ENCODE measurements at regions not wholly inside any gene's neighbourhood (a gene's known extent, or its start where the extent isn't known, plus 50 kb on each side); places are given as distances from the start of the nearest gene placed in this dataset.

GRCh38 chr3:54040476-54040875 lies 81.9 kb upstream of the CACNA2D3 start:
- DNase-seq: no peak
- no peak for TF ChIP-seq POLR2A (IDR thresholded peaks at IDR 0.05; ENCODE audit: low read length)
- no peak for TF ChIP-seq GATA1 (IDR thresholded peaks at IDR 0.05; ENCODE audit: low read depth, low read length)

- no peak for DNase-seq
- TF ChIP-seq GATA1 (IDR thresholded peaks at IDR 0.05; ENCODE audit: low read depth, low read length): no peak
- TF ChIP-seq POLR2A (IDR thresholded peaks at IDR 0.05; ENCODE audit: low read length): no peak
Observed at GRCh38 chr3:54038391-54038790, 84.0 kb upstream of the CACNA2D3 start.

GRCh38 chr3:54036543-54036942 lies 85.8 kb upstream of the CACNA2D3 start:
- DNase-seq: no peak
- no peak for TF ChIP-seq POLR2A (IDR thresholded peaks at IDR 0.05; ENCODE audit: low read length)
- no peak for TF ChIP-seq GATA1 (IDR thresholded peaks at IDR 0.05; ENCODE audit: low read depth, low read length)

GRCh38 chr3:54034971-54035370 lies 87.4 kb upstream of the CACNA2D3 start:
- no peak for TF ChIP-seq GATA1 (IDR thresholded peaks at IDR 0.05; ENCODE audit: low read depth, low read length)
- no peak for TF ChIP-seq POLR2A (IDR thresholded peaks at IDR 0.05; ENCODE audit: low read length)
- no peak for DNase-seq

- TF ChIP-seq GATA1 (IDR thresholded peaks at IDR 0.05; ENCODE audit: low read depth, low read length) (no peak), POLR2A (IDR thresholded peaks at IDR 0.05; ENCODE audit: low read length) (no peak)
- no peak for DNase-seq
Observed at GRCh38 chr3:54033761-54034160, 88.6 kb upstream of the CACNA2D3 start.

- no peak for DNase-seq
- no peak for TF ChIP-seq POLR2A (IDR thresholded peaks at IDR 0.05; ENCODE audit: low read length)
- no peak for TF ChIP-seq GATA1 (IDR thresholded peaks at IDR 0.05; ENCODE audit: low read depth, low read length)
Observed at GRCh38 chr3:54032598-54032997, 89.8 kb upstream of the CACNA2D3 start.

GRCh38 chr3:54028372-54028771 lies 94.0 kb upstream of the CACNA2D3 start:
- no peak for DNase-seq
- no peak for TF ChIP-seq GATA1 (IDR thresholded peaks at IDR 0.05; ENCODE audit: low read depth, low read length)
- no peak for TF ChIP-seq POLR2A (IDR thresholded peaks at IDR 0.05; ENCODE audit: low read length)

GRCh38 chr3:54026543-54026942 lies 95.8 kb upstream of the CACNA2D3 start:
- no peak for DNase-seq
- TF ChIP-seq POLR2A (IDR thresholded peaks at IDR 0.05; ENCODE audit: low read length): no peak
- TF ChIP-seq GATA1 (IDR thresholded peaks at IDR 0.05; ENCODE audit: low read depth, low read length): no peak

- TF ChIP-seq POLR2A (IDR thresholded peaks at IDR 0.05; ENCODE audit: low read length) (no peak), GATA1 (IDR thresholded peaks at IDR 0.05; ENCODE audit: low read depth, low read length) (no peak)
- DNase-seq: no peak
Observed at GRCh38 chr3:54021071-54021470, 101.3 kb upstream of the CACNA2D3 start.

- no peak for DNase-seq
- TF ChIP-seq POLR2A (IDR thresholded peaks at IDR 0.05; ENCODE audit: low read length) (no peak), GATA1 (IDR thresholded peaks at IDR 0.05; ENCODE audit: low read depth, low read length) (no peak)
Observed at GRCh38 chr3:54020436-54020835, 101.9 kb upstream of the CACNA2D3 start.

GRCh38 chr3:54014067-54014466 lies 108.3 kb upstream of the CACNA2D3 start:
- TF ChIP-seq GATA1 (IDR thresholded peaks at IDR 0.05; ENCODE audit: low read depth, low read length) (no peak), POLR2A (IDR thresholded peaks at IDR 0.05; ENCODE audit: low read length) (no peak)
- no peak for DNase-seq

- no peak for DNase-seq
- TF ChIP-seq GATA1 (IDR thresholded peaks at IDR 0.05; ENCODE audit: low read depth, low read length) (no peak), POLR2A (IDR thresholded peaks at IDR 0.05; ENCODE audit: low read length) (no peak)
Observed at GRCh38 chr3:54008744-54009143, 113.6 kb upstream of the CACNA2D3 start.

- TF ChIP-seq GATA1 (IDR thresholded peaks at IDR 0.05; ENCODE audit: low read depth, low read length): no peak
- no peak for TF ChIP-seq POLR2A (IDR thresholded peaks at IDR 0.05; ENCODE audit: low read length)
- no peak for DNase-seq
Observed at GRCh38 chr3:54008099-54008498, 114.3 kb upstream of the CACNA2D3 start.

- no peak for DNase-seq
- TF ChIP-seq POLR2A (IDR thresholded peaks at IDR 0.05; ENCODE audit: low read length): no peak
- TF ChIP-seq GATA1 (IDR thresholded peaks at IDR 0.05; ENCODE audit: low read depth, low read length): no peak
Observed at GRCh38 chr3:54004335-54004734, 112.7 kb upstream of the SELENOK start.

- TF ChIP-seq POLR2A (IDR thresholded peaks at IDR 0.05; ENCODE audit: low read length) (no peak), GATA1 (IDR thresholded peaks at IDR 0.05; ENCODE audit: low read depth, low read length) (no peak)
- DNase-seq: no peak
Observed at GRCh38 chr3:54003136-54003535, 111.5 kb upstream of the SELENOK start.

- no peak for TF ChIP-seq GATA1 (IDR thresholded peaks at IDR 0.05; ENCODE audit: low read depth, low read length)
- no peak for TF ChIP-seq POLR2A (IDR thresholded peaks at IDR 0.05; ENCODE audit: low read length)
- no peak for DNase-seq
Observed at GRCh38 chr3:53999725-54000124, 108.1 kb upstream of the SELENOK start.
